ENCODE measurements at regions not wholly inside any gene's neighbourhood (a gene's known extent, or its start where the extent isn't known, plus 50 kb on each side); places are given as distances from the start of the nearest gene placed in this dataset.

DNA sequence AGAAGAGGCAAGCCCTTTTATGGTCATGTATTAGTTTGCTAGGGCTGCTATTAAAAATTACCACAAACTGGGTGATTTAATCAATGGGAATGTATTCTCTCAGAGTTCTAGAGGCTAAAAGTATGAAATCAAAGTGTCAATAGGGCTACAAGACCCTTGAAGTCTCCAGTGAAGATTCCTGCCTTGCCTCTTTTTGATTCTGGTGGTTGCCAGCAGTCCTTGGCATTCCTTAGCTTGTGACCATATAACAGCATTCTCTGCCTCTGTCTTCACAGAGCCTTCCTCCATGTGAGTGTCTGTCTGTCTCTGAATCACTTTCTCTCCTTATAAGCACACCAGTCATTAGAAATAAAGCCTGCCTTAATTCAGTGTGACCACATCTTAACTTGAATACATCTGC is 282.7 kb downstream of the KCNN2 start:
- TF ChIP-seq, protein P1, sequence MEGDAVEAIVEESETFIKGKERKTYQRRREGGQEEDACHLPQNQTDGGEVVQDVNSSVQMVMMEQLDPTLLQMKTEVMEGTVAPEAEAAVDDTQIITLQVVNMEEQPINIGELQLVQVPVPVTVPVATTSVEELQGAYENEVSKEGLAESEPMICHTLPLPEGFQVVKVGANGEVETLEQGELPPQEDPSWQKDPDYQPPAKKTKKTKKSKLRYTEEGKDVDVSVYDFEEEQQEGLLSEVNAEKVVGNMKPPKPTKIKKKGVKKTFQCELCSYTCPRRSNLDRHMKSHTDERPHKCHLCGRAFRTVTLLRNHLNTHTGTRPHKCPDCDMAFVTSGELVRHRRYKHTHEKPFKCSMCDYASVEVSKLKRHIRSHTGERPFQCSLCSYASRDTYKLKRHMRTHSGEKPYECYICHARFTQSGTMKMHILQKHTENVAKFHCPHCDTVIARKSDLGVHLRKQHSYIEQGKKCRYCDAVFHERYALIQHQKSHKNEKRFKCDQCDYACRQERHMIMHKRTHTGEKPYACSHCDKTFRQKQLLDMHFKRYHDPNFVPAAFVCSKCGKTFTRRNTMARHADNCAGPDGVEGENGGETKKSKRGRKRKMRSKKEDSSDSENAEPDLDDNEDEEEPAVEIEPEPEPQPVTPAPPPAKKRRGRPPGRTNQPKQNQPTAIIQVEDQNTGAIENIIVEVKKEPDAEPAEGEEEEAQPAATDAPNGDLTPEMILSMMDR (IDR thresholded peaks at IDR 0.05) = no peak
- TF ChIP-seq POLR2AphosphoS5 (IDR thresholded peaks at IDR 0.05) = no peak
- TF ChIP-seq POLR2A (IDR thresholded peaks at IDR 0.05) = no peak
